Hematopoietic multipotent progenitor cell treated with erythropoietin and hydrocortisone succinate and interleukin-3 and kit ligand, for 8 days (in vitro differentiated cells): ENCODE measurements at regions not wholly inside any gene's neighbourhood (a gene's known extent, or its start where the extent isn't known, plus 50 kb on each side); places are given as distances from the start of the nearest gene placed in this dataset.

Source experiments
- DNase-seq: peaks from one replicate; pipeline ENCODE4 v3.0.0-alpha.2; 2015

DNA sequence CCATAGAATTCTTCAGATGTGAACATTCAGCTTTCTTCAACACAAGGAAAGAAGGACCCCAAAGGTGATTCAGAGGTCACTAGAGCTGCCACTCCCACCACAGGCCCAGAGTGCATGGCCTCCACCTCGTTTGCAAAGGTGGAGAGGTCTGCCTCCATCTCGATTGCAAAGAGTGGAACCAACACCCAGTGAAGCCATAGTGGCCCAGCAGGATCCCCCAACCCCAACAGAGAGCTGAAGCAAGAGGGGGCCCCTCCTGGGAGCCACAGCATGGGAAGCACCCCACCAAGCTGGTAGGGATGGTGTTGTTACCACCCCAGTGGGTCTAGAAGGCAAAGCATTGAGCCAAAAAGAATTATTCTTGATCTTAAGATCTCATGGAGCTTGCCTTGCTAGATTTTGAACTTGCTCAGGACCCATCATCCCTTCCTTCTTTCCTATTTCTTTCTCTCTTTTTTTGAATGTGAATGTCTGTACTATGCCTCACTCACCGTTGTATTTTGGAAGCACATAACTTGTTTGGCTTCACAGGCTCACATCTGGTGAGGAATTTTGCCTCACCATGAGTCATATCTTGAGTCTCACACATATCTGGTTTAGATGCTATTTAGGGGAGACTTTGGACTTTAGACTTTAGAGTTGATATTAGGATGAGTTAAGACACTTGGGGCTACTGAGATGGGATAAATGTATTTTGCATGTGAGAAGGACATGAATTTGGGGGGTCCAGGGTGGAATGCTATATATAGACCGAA lies 119.2 kb downstream of the ANKRD60 start:
- DNase-seq = no peak

DNA sequence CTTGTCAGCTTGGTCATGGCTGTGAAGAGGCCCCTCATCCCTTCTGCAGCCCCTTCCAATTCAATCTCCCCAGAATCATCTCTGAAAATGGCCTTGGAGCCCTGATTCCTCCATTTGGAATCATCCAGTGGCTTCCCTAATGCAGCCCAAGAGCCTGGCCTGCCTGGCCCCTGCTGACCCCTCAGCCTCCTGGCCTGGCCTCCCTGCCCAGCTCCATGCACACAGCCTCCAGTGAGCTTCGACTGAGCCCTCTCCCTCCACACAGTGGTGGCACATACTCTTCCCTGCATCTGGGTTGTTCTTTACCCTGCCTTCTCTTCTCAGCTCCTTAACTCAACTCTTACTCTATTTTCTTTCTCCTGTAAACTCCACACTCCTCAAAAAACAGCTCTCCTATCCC lies 120.9 kb downstream of the ANKRD60 start:
- DNase-seq = no peak

DNA sequence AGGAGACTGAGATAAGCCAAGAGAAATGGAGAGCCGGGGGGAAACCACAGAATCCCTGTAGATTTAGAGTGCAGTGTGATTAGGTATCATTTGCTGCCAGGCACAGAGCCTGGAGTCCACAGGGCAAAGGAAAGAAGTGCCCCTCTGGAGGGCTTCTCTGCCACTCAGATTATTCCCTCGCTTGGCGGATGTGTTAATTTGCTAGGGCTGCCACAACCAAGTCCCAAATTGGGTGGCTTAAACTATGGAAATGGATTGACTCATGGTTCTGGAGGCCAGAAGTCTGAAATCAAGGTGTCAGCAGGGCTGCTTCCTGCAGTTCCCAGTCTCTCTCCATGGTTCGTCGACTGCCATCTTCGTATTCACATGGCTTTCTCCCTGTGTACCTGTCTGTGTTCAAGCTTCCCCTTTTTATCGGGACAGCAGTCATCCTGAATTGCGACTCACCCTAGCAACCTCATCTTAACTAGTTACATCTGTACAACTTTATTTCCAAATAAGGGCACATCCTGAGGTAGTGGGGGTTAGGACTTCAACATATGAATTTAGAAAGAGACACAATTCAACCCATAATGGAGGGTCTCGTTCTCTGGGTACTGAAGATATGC lies 122.2 kb downstream of the ANKRD60 start:
- DNase-seq = no peak

DNA sequence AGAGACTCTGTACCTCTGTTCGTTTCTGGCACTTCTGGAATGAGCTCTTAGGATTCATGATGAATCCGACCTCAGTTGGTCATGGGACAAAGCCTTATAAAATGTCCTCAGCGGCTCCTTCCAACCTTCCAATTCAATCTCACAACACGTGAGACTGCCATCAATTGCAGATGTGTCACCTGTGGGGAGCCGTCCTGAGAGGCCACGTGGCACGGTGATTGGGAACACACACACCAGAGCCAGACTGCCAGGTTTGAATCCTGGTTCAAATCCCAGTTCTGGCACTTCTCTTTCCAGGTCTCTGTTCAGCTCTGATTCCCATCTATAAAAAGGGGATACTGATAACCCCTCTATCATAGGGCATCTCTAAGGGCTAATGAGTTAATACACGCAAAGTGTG lies 124.5 kb downstream of the ANKRD60 start:
- DNase-seq = no peak

DNA sequence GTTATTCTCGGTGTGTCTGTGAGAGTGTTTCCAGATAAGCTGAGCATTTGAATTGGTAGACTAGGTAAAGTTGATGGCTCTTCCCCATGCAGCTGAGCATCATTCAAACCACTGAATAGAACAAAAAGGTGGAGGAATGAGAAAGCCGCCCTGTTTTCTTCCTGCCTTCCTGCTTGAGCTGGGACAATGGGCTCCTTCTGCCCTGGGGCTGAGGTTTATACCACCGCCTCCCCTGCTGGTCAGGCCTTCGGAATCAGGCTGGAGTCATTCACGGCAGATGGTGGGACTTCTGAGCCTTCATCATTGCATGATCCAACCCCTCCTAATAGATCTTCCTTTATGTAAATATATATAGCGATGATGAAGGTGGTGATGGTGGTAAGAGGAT lies 124.9 kb downstream of the ANKRD60 start:
- DNase-seq = no peak

DNA sequence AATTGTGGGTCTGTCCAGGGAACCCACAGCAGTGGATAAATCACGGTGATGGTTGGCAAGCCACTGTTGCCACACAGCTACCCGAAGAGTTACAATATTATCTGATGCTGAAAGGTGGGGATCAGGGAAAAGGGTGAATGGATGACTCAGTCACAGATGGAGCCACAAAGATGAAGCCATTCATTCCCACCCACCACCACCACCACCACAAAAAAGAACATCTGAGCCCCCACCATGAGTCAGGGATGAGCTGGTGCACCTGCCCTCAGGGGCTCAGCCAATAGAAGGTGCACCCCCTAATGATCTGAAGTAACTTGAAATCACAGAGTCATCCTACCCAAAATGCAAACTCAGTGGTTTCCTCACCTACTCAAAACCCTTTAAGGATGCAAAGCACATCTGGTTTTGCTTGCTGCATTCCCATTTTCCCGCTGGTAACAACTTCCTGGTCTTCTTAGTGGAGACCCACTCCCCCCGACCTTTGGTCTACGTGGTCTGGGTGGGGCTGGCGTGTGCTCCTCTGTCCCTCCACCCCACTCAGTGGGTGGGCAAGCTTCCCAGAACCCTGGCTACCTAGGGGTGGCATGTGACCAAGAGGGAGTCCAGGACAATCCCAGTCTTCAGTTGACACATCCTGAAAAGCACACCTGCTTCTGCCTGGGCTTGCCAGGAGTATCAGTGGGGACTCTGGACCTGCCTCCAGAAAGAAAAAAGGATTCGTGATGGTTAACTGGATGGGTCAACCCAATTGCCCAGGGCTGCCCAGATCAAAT lies 125.5 kb downstream of the ANKRD60 start:
- DNase-seq = no peak

DNA sequence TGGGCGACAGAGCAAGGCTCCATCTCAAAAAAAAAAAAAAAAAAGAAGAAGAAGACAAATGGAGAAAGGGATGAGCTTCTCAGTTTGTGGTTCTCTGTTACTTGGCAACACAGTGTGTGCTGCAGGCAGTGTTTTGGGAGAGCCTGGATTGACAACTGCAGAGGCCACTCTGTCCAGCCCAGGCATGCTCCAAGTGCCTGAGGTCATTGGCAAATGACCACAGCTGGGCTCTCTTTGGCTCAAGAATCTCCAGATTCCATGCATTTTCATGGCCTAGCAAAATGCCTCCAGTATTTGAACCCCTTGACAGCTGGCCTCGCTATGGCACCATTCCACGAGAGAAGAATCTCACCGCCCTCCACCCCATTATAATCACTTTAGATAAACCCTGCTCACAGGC lies 126.2 kb downstream of the ANKRD60 start:
- no peak for DNase-seq

DNA sequence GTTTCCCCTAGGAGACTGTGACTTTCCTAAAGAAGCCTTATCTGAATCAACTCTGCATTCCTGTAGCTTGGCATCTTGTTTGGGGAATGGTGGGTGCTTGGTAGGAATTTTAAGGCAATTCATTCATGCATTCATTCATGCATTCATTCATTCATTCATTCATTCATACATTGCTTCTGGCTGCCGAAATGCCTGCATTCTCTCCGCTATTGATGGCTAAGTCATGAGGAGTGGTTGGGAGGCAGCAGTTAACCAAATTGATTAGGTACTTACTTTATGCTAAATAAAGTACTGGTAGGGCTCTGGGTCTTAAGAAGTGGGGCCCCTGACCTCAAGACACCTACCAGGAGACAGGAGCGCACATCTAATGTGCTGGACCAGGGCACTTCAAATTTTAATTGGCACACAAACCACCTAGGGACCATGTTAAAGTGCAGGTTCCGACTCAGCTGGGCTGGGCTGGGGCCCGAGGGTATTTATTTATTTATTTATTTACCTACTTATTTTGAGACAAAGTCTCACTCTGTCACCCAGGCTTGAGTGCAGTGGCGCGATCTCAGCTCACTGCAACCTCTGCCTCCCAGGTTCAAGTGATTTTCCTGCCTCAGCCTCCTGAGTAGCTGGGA lies 127.6 kb downstream of the ANKRD60 start:
- no peak for DNase-seq

DNA sequence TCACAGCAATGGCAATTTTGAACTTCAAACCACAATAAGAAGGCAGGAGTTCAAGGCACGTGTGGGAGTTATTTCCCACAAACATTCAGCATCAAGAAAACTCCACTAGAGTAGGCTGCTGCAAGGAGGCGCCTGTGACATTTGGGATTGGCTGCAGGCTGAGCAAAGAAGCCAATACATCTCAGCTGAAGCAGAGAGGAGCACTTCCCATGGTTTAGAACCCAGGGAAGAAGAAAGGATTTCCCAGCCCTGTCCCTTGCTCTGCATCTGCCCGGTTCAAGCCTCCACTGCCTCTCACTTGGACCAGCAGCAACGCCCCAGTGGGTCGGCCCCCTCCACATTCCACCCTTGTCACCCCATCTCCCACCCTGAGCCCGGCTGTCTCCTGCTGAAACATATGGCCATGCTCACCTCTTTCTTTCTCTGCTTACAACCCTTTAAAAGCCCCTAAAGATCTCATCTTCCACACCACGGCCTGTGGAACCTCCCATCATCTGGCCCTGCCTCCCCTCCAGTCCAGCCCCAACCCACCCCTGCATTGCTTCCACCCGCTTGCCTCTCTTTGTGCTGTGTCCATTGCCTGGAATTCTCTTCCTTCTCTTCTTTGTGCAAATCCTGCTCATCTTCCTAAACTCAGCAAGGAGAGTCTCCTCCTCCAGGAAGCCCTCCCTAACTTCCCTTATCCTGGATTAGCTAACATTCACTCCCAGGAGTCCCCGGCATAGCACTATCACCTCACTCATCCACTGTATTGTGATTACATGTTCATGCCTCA lies 128.3 kb downstream of the ANKRD60 start:
- DNase-seq = no peak

DNA sequence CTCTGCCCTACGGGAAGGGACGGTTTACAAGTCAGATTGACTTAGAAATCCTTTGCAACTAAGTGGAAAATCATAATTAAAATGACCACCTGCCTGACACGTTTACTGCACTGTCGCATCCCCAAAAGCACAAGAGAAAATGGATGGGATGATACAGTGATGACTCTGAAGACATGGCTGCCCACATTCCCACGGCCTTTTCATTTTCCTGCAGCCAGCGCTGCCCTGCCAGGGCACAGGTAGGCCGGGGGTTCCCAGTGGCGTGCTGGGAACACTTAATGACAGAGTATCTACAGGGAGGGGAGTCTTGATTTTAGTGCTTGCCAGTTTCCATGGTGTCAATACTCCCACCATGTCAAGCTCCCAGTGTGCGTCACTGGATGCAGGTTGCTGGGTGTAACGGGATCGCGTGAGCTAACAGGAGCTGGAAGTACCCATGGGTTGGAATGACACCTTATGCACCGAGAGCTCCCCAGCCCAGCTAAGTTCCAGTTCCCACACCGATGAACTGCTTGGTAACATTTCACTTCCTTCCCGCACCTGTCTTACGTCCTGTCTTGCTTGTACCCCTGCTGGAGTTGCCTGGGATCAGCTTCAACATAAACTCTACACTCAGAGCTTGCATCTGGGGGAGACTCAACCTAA lies 129.0 kb downstream of the ANKRD60 start:
- DNase-seq = no peak

DNA sequence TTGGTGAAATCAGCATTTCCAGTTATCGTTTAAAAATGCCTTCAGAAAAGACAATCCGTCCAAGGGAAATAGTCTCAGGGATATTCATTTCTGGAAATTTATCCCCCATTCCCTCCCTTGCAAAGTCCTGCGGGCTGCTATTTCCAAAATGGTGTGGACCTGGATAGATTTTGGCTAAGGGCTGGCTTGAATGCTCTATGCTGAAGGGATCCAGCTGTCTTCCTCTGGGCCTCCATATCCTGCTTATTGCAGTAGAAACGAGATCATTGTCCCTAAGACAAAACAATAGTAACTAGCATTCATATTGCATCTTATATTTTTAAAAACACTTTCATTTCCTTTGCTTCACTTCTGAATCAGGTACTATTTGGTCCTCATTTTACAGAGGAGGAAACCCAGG lies 129.9 kb downstream of the ANKRD60 start:
- no peak for DNase-seq

DNA sequence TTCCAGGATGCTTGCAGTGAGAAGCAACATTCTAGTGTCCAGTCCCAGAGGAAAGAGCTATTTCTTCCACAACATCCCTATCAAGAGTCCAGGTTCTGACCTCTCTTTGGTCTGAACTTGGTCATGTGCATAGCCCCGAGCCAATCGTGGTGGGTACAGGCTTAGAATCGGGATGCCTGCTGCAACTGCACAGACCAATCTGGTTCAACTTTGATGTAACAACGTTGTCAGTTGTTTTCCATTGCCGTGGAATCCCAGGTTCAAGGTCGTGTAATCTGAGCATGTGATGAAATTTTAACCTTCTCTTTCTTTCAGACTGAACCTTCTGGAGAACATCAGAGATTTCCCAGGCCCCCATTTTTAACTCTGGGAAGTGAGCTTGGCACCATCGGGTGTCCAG lies 130.5 kb downstream of the ANKRD60 start:
- DNase-seq = no peak

DNA sequence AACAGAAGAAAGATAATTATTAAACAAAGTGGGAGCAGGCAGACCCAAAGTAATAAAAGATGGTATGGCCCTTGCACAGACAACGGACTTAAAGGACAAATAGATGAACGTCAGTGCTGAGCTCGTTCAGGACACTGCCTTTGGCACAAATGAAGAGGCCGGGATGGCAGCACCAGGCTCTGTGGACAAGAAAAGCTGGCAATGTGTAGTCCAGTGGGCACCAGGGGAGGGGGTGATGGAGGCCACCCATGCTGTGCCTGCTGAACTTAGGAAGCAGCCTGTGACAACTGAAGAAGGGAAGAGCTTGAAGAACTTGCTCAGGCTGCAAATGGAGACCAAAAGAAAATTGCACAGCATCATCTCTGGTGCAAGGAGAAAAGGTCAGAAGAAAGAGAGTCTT lies 131.0 kb downstream of the ANKRD60 start:
- no peak for DNase-seq

DNA sequence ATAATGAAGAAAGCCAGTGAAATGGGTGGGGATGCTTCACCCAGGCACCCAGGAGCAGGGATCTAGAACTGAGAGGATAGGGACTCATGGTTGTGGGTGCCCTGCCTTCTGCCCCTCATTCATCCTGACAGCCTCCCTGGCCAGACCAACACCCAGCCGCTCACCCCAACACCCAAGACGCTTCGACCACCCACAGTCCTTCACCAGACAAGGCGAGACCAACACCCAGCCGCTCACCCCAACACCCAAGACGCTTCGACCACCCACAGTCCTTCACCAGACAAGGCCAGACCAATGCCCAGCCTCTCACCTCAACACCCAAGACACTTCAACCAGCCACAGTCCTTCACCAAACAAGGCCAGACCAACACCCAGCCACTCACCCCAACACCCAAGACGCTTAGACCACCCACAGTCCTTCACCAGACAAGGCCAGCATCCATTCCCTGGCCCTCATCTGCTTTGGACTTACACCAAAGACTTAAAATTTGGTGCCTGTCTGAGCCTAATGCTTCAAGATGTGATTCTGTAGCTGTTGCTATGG lies 131.5 kb downstream of the ANKRD60 start:
- DNase-seq = no peak

DNA sequence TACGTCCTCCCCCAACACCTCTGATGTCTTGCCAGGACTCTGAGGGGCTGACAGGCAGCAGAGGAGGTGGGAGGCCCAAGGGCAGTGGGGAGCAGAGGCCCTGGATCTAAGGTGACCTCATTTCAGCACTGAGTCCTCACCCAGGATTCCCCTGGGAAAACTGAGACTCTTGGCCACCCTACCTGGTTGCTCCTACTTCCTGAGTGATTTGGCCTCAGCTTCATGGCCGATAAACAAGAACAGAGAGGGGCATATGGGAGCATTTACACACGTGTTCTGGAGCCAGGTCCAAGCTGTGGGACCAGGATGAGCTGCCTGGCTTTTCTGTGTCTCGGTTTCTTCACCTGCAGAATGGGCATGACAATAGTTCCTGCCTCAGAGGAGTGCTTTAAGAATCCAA lies 133.8 kb downstream of the ANKRD60 start:
- no peak for DNase-seq

DNA sequence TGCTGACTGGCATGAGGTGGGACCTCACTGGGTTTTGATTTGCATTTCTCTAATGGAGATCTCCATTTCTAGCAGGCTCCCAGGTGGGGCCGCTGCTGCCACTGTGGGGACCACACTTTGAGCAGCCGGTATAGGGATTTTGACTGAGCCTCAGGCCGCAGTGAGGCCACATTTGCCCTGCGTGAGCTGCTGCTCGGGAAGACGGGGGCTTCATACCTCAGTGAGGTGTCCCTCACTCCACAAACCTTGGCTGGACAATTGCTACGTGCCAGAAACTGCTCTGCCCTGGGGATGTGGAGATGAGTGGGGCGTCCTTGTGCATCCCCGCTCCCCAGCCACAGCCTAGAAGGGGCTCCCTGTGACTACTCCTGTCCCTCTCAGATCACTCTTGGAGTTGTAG lies 134.3 kb downstream of the ANKRD60 start:
- DNase-seq = no peak

DNA sequence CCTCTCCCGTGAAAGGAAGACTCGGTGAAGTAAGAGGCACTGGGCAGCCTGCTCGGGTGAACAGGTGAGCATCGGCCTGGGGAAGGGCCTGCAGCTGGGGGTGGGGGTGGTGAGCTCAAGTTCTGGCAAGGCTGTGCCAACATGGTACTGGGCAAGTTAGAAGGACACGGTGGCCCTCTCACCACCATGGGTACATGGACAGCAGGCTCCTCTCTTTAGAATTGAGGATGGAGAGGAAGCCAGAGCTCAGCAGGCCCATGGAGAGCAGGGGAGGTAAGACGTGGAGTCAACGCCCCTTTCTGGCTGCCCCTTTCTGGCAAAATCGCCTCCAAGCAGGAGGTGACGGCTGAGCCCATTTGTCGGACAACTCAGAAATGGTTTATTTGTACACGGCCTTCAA lies 135.6 kb downstream of the ANKRD60 start:
- no peak for DNase-seq

DNA sequence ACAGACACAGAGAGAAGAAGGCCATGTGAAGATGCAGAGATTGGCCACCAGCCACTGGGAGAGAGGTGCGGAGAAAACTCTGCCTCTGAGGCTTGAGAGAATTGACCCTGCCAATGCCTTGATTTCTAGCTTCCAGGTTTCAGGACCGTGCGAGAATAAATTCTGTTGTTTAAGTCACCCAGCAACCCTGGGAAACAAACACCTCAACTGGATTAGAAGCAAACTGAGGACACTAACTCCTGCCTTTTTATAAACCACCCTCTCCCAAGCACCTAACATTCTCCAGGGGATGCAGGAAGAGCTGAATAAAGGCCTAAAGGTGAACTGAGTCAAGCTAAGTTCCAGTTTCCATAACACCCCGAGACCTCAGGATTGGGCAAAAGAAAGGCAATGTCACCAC lies 136.1 kb downstream of the ANKRD60 start:
- DNase-seq = no peak

DNA sequence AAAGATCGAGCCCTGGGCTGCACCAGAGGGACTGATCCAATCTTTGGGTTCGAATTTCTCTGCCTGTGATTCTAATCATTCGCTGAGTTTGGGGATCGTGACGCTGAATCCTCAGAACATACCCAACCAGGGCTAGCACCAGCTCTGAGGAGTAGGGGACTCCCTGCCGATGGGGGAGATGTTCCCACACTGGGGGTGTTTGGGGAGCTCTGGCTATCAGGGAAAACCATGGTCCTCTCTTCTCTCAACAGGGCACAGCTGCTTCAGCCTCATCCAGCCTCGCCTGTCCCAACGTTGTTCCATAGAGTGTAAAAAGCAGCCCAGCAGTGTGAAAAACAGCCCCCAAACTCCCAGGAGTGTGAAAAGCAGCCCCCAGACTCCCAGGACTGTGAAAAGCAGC lies 136.6 kb downstream of the ANKRD60 start:
- no peak for DNase-seq

DNA sequence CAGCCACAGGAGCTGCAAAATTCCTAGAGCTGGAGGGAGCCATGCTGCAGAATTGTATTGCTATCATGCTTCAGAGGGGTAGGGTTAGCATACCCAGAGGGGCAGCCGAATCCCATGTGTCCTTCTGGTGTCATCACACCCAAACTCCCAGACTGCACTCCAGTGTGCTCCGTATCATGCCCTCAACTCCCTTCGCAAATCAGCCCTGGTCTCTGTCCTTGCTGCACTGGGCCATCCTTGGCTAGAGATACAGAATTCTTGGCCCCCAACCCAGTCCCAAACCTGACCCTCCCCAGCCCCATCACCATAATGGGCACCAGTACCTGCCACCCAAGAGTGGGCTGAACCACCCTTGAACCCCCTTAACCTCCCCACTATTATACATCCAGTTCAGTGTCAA lies 138.3 kb downstream of the ANKRD60 start:
- DNase-seq = no peak

DNA sequence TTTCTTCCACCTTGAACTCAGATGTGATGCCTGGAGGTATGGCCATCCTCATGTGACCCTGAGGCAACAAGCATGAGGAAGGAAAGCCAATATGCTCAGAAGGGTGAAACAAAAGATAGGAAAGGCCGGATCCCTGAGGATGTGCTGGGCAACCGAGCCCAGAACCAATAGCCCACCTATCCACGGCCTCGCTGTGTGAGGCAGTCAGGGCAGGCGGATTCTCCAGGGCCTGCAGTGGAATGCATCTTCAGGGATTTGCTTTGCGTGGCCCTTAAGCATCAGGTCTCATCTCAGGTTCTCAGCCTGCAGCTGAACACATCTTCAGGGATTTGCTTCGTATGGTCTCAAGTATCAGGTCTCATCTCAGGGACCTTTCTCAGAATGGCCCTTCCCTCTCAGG lies 139.8 kb downstream of the ANKRD60 start:
- no peak for DNase-seq

DNA sequence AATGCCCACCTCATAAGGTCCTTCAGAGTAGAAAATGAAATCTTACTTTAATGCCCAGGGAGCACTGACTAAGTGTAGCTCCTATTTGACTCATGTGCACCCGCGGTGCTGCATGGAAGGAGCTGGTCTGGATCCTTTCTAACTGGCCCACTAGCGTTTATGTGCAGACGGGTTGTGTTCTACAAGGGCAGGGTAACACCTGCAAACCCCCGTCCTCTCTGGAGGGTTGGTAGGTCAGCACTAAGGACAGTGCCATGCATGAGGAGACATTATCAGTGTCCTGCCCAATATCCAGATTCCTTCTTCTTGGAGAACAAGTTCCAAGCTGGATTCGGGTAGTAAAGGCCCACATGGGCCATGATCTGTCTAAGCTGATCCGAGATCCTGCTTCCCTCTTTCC lies 140.3 kb downstream of the ANKRD60 start:
- DNase-seq = no peak
